ENCODE measurements at regions not wholly inside any gene's neighbourhood (a gene's known extent, or its start where the extent isn't known, plus 50 kb on each side); places are given as distances from the start of the nearest gene placed in this dataset.

DNA sequence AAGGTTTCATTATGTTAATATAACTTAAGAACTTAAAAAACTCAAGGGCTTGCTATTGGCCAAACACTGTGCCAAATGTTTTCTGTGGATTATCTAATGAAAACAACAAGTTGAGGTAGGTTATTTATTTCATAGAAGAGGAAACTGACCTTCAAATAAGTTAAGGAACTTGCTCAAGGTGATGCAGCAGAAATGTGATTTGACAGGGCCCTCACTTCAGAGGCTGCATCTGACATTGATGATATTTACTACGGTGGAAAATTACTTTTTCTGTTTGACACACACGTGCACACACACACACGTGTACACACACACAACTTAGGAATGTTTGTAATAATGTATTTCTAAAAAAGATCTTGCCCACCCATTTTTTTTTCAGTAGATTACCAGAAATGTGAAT lies 137.2 kb upstream of the CXCR4 start:
- Histone ChIP-seq H3K4me3 (ENCODE audit: low read depth, low read length, poor library complexity, severe bottlenecking) (peak overlapping the region; percentile 26), H3K9me3 (ENCODE audit: low read length) (no peaks in the 10 kb centered on the region), H3K4me2 (ENCODE audit: low read length) (peak overlapping the region; percentile 55), H3K4me1 (ENCODE audit: insufficient read depth, low read length, poor library complexity, severe bottlenecking) (peaks cover 72% of the 10 kb centered on the region), H2AFZ (ENCODE audit: low read length) (peak overlapping the region; percentile 74; the same call in 1 of the 2 replicates), H4K20me1 (ENCODE audit: insufficient read depth, low read length) (no peaks in the 10 kb centered on the region), H3K9me2 (ENCODE audit: insufficient read depth, low read length) (no peaks in the 10 kb centered on the region), H3K27ac (ENCODE audit: low read depth, low read length, poor library complexity, severe bottlenecking) (peak overlapping the region; percentile 79), H3K36me3 (ENCODE audit: insufficient read depth, low read length) (no peaks in the 10 kb centered on the region), H3K79me2 (ENCODE audit: insufficient read depth, low read depth, low read length) (no peaks in the 10 kb centered on the region)
- BruUV-seq (replicated peaks) = no TSS peak
- ChIA-PET CTCF (ENCODE audit: unreplicated experiment) (interaction anchor here (0.7 to 4.0 kb wide), 6 partner anchors 15 to 258 kb away, joined by 3 to 20 read pairs (median 4); no protein-coding TSS in a partner anchor), POLR2A (interaction anchor here (0.5 to 8.0 kb wide), 21 partner anchors 11 to 430 kb away, joined by 3 to 99 read pairs (median 7); no protein-coding TSS in a partner anchor)
- peak; percentile 43 for DNase-seq (ENCODE audit: low spot score)
- TF ChIP-seq CTCF (conservative IDR thresholded peaks at IDR 0.05; ENCODE audit: low read length) (no peak), EZH2phosphoT487 (IDR thresholded peaks at IDR 0.05; ENCODE audit: borderline replicate concordance, low read depth, low read length) (no peak)
- intact Hi-C loops (cut with micrococcal nuclease; ENCODE audit: unreplicated experiment) = loop anchor here (1.0 to 5.0 kb wide), 6 partner anchors 15 to 338 kb away; no protein-coding TSS in a partner anchor

DNA sequence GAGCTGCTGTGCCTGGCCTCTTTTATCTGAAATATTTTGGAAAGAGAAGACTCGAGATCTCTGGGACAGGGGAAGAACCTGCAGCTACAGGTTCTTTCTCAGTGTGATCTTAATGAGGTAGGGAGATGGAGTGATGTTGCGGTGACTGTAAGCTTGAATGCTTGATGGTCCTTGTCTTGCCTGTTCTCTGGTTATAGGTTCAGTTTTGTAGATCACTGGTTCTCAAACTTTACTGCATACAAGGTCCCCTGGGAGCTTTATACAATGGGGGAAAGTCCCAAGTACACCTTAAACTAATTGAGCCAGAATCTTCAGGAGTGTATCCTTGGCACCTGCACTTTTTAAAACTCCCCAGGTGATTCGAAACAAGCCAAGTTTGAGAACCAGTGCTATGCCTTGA lies 136.7 kb upstream of the CXCR4 start:
- TF ChIP-seq CTCF (conservative IDR thresholded peaks at IDR 0.05; ENCODE audit: low read length) = no peak
- TF ChIP-seq EZH2phosphoT487 (IDR thresholded peaks at IDR 0.05; ENCODE audit: borderline replicate concordance, low read depth, low read length) = no peak
- H4K20me1 ChIP-seq (ENCODE audit: insufficient read depth, low read length) = no peaks in the 10 kb centered on the region
- H3K9me3 ChIP-seq (ENCODE audit: low read length) = no peaks in the 10 kb centered on the region
- H3K4me1 ChIP-seq (ENCODE audit: insufficient read depth, low read length, poor library complexity, severe bottlenecking) = peaks cover 72% of the 10 kb centered on the region
- H3K4me3 ChIP-seq (ENCODE audit: low read depth, low read length, poor library complexity, severe bottlenecking) = peak overlapping the region; percentile 1
- intact Hi-C loops (cut with micrococcal nuclease; ENCODE audit: unreplicated experiment) = loop anchor here (1.0 to 5.0 kb wide), 6 partner anchors 14 to 337 kb away; no protein-coding TSS in a partner anchor
- POLR2A ChIA-PET = interaction anchor here (0.6 to 8.0 kb wide), 20 partner anchors 10 to 508 kb away, joined by 3 to 99 read pairs (median 8); no protein-coding TSS in a partner anchor
- no peaks in the 10 kb centered on the region for H3K36me3 ChIP-seq (ENCODE audit: insufficient read depth, low read length)
- peak; percentile 64 for DNase-seq (ENCODE audit: low spot score)
- no peaks in the 10 kb centered on the region for H3K79me2 ChIP-seq (ENCODE audit: insufficient read depth, low read depth, low read length)
- CTCF ChIA-PET (ENCODE audit: unreplicated experiment) = interaction anchor here (0.7 to 4.0 kb wide), 7 partner anchors 11 to 257 kb away, joined by 3 to 20 read pairs (median 4); no protein-coding TSS in a partner anchor
- BruUV-seq (replicated peaks) = no TSS peak
- H2AFZ ChIP-seq (ENCODE audit: low read length) = peak overlapping the region; percentile 74; the same call in 1 of the 2 replicates
- H3K27ac ChIP-seq (ENCODE audit: low read depth, low read length, poor library complexity, severe bottlenecking) = peak overlapping the region; percentile 79
- peak overlapping the region; percentile 55 for H3K4me2 ChIP-seq (ENCODE audit: low read length)
- no peaks in the 10 kb centered on the region for H3K9me2 ChIP-seq (ENCODE audit: insufficient read depth, low read length)
